Peyer's patch (tissue), 4 donors: ENCODE measurements at regions not wholly inside any gene's neighbourhood (a gene's known extent, or its start where the extent isn't known, plus 50 kb on each side); places are given as distances from the start of the nearest gene placed in this dataset.

ENCODE experiments used
- CTCF ChIP-seq, 6 experiments: fragments of 450-650 bp in 4 of 6; fragments of 200-600 bp in 2 of 6; sonication (generic) in 1 of 6; IDR thresholded peaks; one replicate each; pipeline ENCODE4 v1.5.1; 2017 to 2019; ENCODE audit warnings: antibody characterized with exemption in 6 of 6, mild to moderate bottlenecking in 3 of 6, moderate library complexity in 1 of 6
- POLR2A ChIP-seq, 2 donors: fragments of 450-650 bp; IDR thresholded peaks; one replicate each; pipeline ENCODE4 v1.5.1; 2017; ENCODE audit warnings: antibody characterized with exemption in 2 of 2, mild to moderate bottlenecking in 2 of 2, moderate library complexity in 2 of 2

- TF ChIP-seq CTCF (IDR thresholded peaks at IDR 0.05) (no peak), POLR2A (IDR thresholded peaks at IDR 0.05) (no peak)
Measured at GRCh38 chr10:53573498-53573897, 800.9 kb upstream of the MBL2 start.
